H1 (cell line): ENCODE measurements at regions not wholly inside any gene's neighbourhood (a gene's known extent, or its start where the extent isn't known, plus 50 kb on each side); places are given as distances from the start of the nearest gene placed in this dataset.

Experiments
- CTCF ChIA-PET: fragments of 300-600 bp; sonication (Branson Sonifier 250); formaldehyde crosslinking; loops from one replicate; lab custom pipeline; 2021; ENCODE audit not compliant: partially characterized antibody; lab: Charles Lee
- POLR2A ChIA-PET: fragments of 300-600 bp; sonication (Branson Sonifier 250); formaldehyde crosslinking; loops from one replicate; lab custom pipeline; 2021; ENCODE audit warnings: inconsistent platforms; ENCODE audit not compliant: partially characterized antibody; lab: Charles Lee
- DNase-seq, 2 experiments: peaks; one replicate each; pipeline versions ENCODE4 v3.0.0 to v3.0.0-alpha.2; 2010 to 2022; ENCODE audit warnings: low spot score in 2 of 2, low read depth in 1 of 2, mixed read lengths in 1 of 2
- FAIRE-seq: peaks from 2 replicates; lab custom pipeline; 2011; peaks lifted over from hg19 to GRCh38; lab: Jason Lieb, UNC
- H2AFZ ChIP-seq: 2 replicates; pipeline ENCODE4 v1.8.1; 2012; ENCODE audit warnings: low read length, inconsistent platforms
- H2AK5ac ChIP-seq: 2 replicates; pipeline ENCODE4 v1.6.1; 2013; ENCODE audit warnings: low read depth, low read length
- H2BK120ac ChIP-seq: replicated peaks from 2 replicates; pipeline ENCODE3; 2013; ENCODE audit warnings: low read depth, low read length, inconsistent platforms
- H2BK12ac ChIP-seq: 2 replicates; pipeline ENCODE4 v1.6.1; 2013; ENCODE audit warnings: low read depth, low read length
- H2BK15ac ChIP-seq: 2 replicates; pipeline ENCODE4 v1.6.1; 2013; ENCODE audit warnings: low read length
- H2BK20ac ChIP-seq: 2 replicates; pipeline ENCODE4 v1.6.1; 2013; ENCODE audit warnings: low read length
- H2BK5ac ChIP-seq: 2 replicates; pipeline ENCODE4 v1.6.1; 2013; ENCODE audit warnings: low read depth, low read length
- H3K14ac ChIP-seq: 2 replicates; pipeline ENCODE4 v1.6.1; 2013; ENCODE audit warnings: inconsistent platforms; ENCODE audit not compliant: insufficient read length
- H3K18ac ChIP-seq: 2 replicates; pipeline ENCODE4 v1.6.1; 2013; ENCODE audit warnings: low read length; ENCODE audit errors: extremely low read depth
- H3K23ac ChIP-seq: 2 replicates; pipeline ENCODE4 v1.6.1; 2013; ENCODE audit warnings: inconsistent platforms; ENCODE audit not compliant: insufficient read length
- H3K23me2 ChIP-seq: 2 replicates; pipeline ENCODE4 v1.6.1; 2013; ENCODE audit warnings: low read depth, low read length
- H3K27ac ChIP-seq: 2 replicates; pipeline ENCODE4 v1.6.1; 2011; ENCODE audit warnings: low read depth, low read length, inconsistent platforms
- H3K27me3 ChIP-seq, 4 experiments: replicated peaks in 1 of 4; 1 replicate in 1 of 4; 2 replicates in 3 of 4; pipeline versions ENCODE4 v1.6.1 to v1.8.1; 2011 to 2013; ENCODE audit warnings: low read length in 3 of 4, mild to moderate bottlenecking in 3 of 4, inconsistent platforms in 2 of 4, mixed read lengths in 2 of 4, moderate library complexity in 1 of 4; ENCODE audit not compliant: control insufficient read depth in 3 of 4, insufficient read depth in 3 of 4; ENCODE audit errors: extremely low read depth in 1 of 4
- H3K36me3 ChIP-seq, 4 experiments: 2 replicates each; pipeline versions ENCODE4 v1.6.1 to v1.8.1; 2011 to 2013; ENCODE audit warnings: mild to moderate bottlenecking in 4 of 4, low read length in 3 of 4, moderate library complexity in 2 of 4, control low read depth in 1 of 4, inconsistent platforms in 1 of 4; ENCODE audit not compliant: insufficient read depth in 4 of 4, control insufficient read depth in 2 of 4
- H3K4ac ChIP-seq: replicated peaks from 2 replicates; pipeline ENCODE3; 2013; ENCODE audit warnings: low read length, low read depth, mixed read lengths, inconsistent platforms; ENCODE audit not compliant: insufficient read length
- H3K4me1 ChIP-seq, 4 experiments: replicated peaks in 1 of 4; 1 replicate in 1 of 4; 2 replicates in 3 of 4; pipeline versions ENCODE4 v1.6.1 to v1.8.1; 2011 to 2013; ENCODE audit warnings: low read length in 3 of 4, inconsistent platforms in 2 of 4, mixed read lengths in 1 of 4; ENCODE audit not compliant: insufficient read depth in 4 of 4, control insufficient read depth in 3 of 4
- H3K4me2 ChIP-seq, 2 experiments: 2 replicates each; pipeline versions ENCODE4 v1.6.1 to v1.8.1; 2011 to 2013; ENCODE audit warnings: low read depth in 2 of 2, low read length in 2 of 2, control low read depth in 1 of 2, inconsistent platforms in 1 of 2, mild to moderate bottlenecking in 1 of 2; ENCODE audit not compliant: insufficient read depth in 1 of 2
- H3K4me3 ChIP-seq, 4 experiments: fragments of 200-600, 300-600 bp in 1 of 4; sonication (generic), shearing (Covaris generic), sonication (Bioruptor Twin) in 1 of 4; 2 replicates each; pipeline versions ENCODE4 v1.5.1 to v1.8.1; 2011 to 2016; ENCODE audit warnings: low read length in 4 of 4, low read depth in 3 of 4, control low read depth in 2 of 4, inconsistent platforms in 2 of 4, mild to moderate bottlenecking in 2 of 4, mixed read lengths in 1 of 4, moderate library complexity in 1 of 4; ENCODE audit not compliant: insufficient read depth in 2 of 4; ENCODE audit errors: extremely low read depth in 1 of 4
- H3K56ac ChIP-seq: replicated peaks from 2 replicates; pipeline ENCODE3; 2013; ENCODE audit warnings: low read depth, mild to moderate bottlenecking, mixed read lengths, low read length, inconsistent platforms; ENCODE audit not compliant: insufficient read length
- H3K79me1 ChIP-seq: 2 replicates; pipeline ENCODE4 v1.6.1; 2013; ENCODE audit warnings: low read depth, low read length, control low read depth
- H3K79me2 ChIP-seq, 2 experiments: 2 replicates each; pipeline versions ENCODE4 v1.6.1 to v1.8.1; 2012 to 2013; ENCODE audit warnings: low read length in 2 of 2, mild to moderate bottlenecking in 2 of 2, inconsistent platforms in 1 of 2; ENCODE audit not compliant: insufficient read depth in 2 of 2, control insufficient read depth in 1 of 2
- H3K9ac ChIP-seq, 4 experiments: replicated peaks in 1 of 4; 1 replicate in 1 of 4; 2 replicates in 3 of 4; pipeline versions ENCODE4 v1.6.1 to v1.8.1; 2011 to 2013; ENCODE audit warnings: low read depth in 3 of 4, low read length in 3 of 4, control low read depth in 2 of 4, mild to moderate bottlenecking in 2 of 4, moderate library complexity in 2 of 4, inconsistent platforms in 1 of 4; ENCODE audit errors: extremely low read depth in 1 of 4
- H3K9me3 ChIP-seq, 2 experiments: 2 replicates each; pipeline versions ENCODE4 v1.6.1 to v1.8.1; 2012 to 2013; ENCODE audit warnings: mild to moderate bottlenecking in 2 of 2, moderate library complexity in 2 of 2, control low read depth in 1 of 2, inconsistent platforms in 1 of 2, low read depth in 1 of 2, low read length in 1 of 2, mixed read lengths in 1 of 2; ENCODE audit not compliant: insufficient read depth in 2 of 2
- H4K20me1 ChIP-seq, 2 experiments: replicated peaks in 1 of 2; 2 replicates each; pipeline versions ENCODE3 to v1.8.1; 2011 to 2013; ENCODE audit warnings: inconsistent platforms in 2 of 2, low read length in 2 of 2, mild to moderate bottlenecking in 1 of 2; ENCODE audit not compliant: insufficient read depth in 2 of 2, control insufficient read depth in 1 of 2
- H4K5ac ChIP-seq: 2 replicates; pipeline ENCODE4 v1.6.1; 2013; ENCODE audit warnings: low read length, low read depth, mixed read lengths, inconsistent platforms; ENCODE audit not compliant: insufficient read length
- H4K8ac ChIP-seq: 2 replicates; pipeline ENCODE4 v1.8.0; 2013; ENCODE audit warnings: mild to moderate bottlenecking, moderate library complexity, low read length, inconsistent platforms; ENCODE audit not compliant: insufficient read depth; ENCODE audit errors: extremely low read depth
- H4K91ac ChIP-seq: replicated peaks from 2 replicates; pipeline ENCODE3; 2013; ENCODE audit warnings: low read length, mixed read lengths, inconsistent platforms; ENCODE audit not compliant: insufficient read length
- EGR1 ChIP-seq: IDR thresholded peaks from 2 replicates; pipeline ENCODE4 v1.6.1; 2011; ENCODE audit warnings: low read depth, low read length, borderline replicate concordance
- HDAC2 ChIP-seq, 2 experiments: fragments of 300-600 bp in 1 of 2; sonication (generic) in 1 of 2; IDR thresholded peaks; 2 replicates each; pipeline ENCODE4 v1.6.1; 2011 to 2012; ENCODE audit warnings: low read depth in 2 of 2, low read length in 2 of 2, mild to moderate bottlenecking in 2 of 2, moderate library complexity in 2 of 2, borderline replicate concordance in 1 of 2, inconsistent platforms in 1 of 2
- HDAC6 ChIP-seq: IDR thresholded peaks from one replicate; pipeline ENCODE4 v1.7.1; 2012; ENCODE audit warnings: low read depth, mild to moderate bottlenecking, inconsistent platforms, low read length, moderate library complexity
- RAD21 ChIP-seq, 2 experiments: IDR thresholded peaks in 1 of 2; conservative IDR thresholded peaks in 1 of 2; 2 replicates each; pipeline ENCODE4 v1.6.1; 2011; ENCODE audit warnings: low read depth in 2 of 2, low read length in 2 of 2, improper control_type of control experiment in 1 of 2, inconsistent platforms in 1 of 2, mild to moderate bottlenecking in 1 of 2, moderate library complexity in 1 of 2
- WGBS, 2 experiments: shearing (Covaris generic) in 1 of 2; methylation state at CpG; one replicate each; pipeline versions ENCODE4 v1.1.6 to v1.1.7; 2013 to 2015; ENCODE audit warnings: low lambda C conversion rate in 2 of 2, mixed read lengths in 2 of 2, inconsistent platforms in 1 of 2, low coverage in 1 of 2, missing lambda C conversion rate in 1 of 2; ENCODE audit not compliant: insufficient replicate concordance in 2 of 2, insufficient coverage in 1 of 2, insufficient read length in 1 of 2; ENCODE audit errors: extremely low coverage in 1 of 2, missing lambda C conversion rate in 1 of 2; 5-methylcytosine and 5-hydroxymethylcytosine counted together

DNA sequence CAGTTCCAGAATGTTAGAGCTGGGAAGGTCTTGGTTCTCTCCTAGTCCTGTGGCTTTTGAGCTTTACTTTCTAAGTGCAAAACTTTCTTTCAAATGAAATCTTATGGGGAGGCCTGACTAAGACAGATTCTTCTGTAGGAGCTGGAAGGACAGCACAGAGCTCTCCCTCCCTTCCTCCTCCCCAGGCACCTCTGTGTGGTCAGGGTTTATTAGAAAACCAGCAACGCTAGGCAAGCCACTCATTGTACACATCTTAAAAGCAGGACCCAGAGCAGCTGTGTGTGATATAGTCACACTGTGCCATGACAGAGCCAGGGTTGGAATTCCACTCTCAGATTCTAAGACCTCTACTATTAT lies 241.1 kb upstream of the RAB4A start:
- peak overlapping the region; percentile 53; the same call in 1 of the 2 replicates for H2BK12ac ChIP-seq
- H2BK15ac ChIP-seq, result no peak overlapping the region; the same call in 1 of the 2 replicates
- peak overlapping the region; percentile 25 for H3K4ac ChIP-seq
- no peaks in the 10 kb centered on the region for H3K79me2 ChIP-seq
- TF ChIP-seq EGR1 (no peak), HDAC6 (no peak), RAD21 (IDR thresholded peaks at IDR 0.05 in 1 of 2, conservative IDR thresholded peaks at IDR 0.05 in 1 of 2; ENCODE audit: low read depth in 2 of 2, low read length in 2 of 2) (no peak), HDAC2 (IDR thresholded peaks at IDR 0.05; ENCODE audit: borderline replicate concordance in 1 of 2, low read depth in 2 of 2, low read length in 2 of 2) (no peak)
- DNase-seq (no peak), FAIRE-seq (no peak)
- no peaks in the 10 kb centered on the region for H3K36me3 ChIP-seq
- H3K4me1 ChIP-seq, result peaks cover 12 to 26% (median 21%) of the 10 kb centered on the region in 4 experiments
- H3K9me3 ChIP-seq, result no peaks in the 10 kb centered on the region
- no peak overlapping the region for H3K4me3 ChIP-seq
- peaks cover 4% of the 10 kb centered on the region; the same call in 1 of the 2 replicates for H3K23me2 ChIP-seq
- no peak overlapping the region for H3K56ac ChIP-seq
- no peak overlapping the region for H3K23ac ChIP-seq
- H3K27ac ChIP-seq, result no peak overlapping the region
- H3K18ac ChIP-seq, result no peak overlapping the region
- peak overlapping the region; percentile 29 for H2BK120ac ChIP-seq
- POLR2A ChIA-PET, result no interaction called here
- H4K20me1 ChIP-seq, result no peaks in the 10 kb centered on the region
- no peak overlapping the region for H2BK5ac ChIP-seq
- H2BK20ac ChIP-seq, result no peak overlapping the region
- no peak overlapping the region for H3K9ac ChIP-seq
- no peak overlapping the region for H2AFZ ChIP-seq
- no peak overlapping the region for H3K14ac ChIP-seq
- CTCF ChIA-PET, result interaction anchor here (0.5 to 2.1 kb wide), 8 partner anchors 47 to 365 kb away, joined by 3 to 9 read pairs (median 3); no protein-coding TSS in a partner anchor
- no peak overlapping the region for H3K4me2 ChIP-seq
- peaks cover 0 to 6% (median 5%) of the 10 kb centered on the region in 4 experiments; a peak in 4 of 7 replicates for H3K27me3 ChIP-seq
- H3K79me1 ChIP-seq, result no peaks in the 10 kb centered on the region
- H4K91ac ChIP-seq, result peak overlapping the region; percentile 29
- no peak overlapping the region for H4K5ac ChIP-seq
- H4K8ac ChIP-seq, result no peak overlapping the region
- 92% methylated on average over 1 of the region's 1 CpG; no CpG with 5 or more reads in 1 of the 2 experiments for WGBS, 2 experiments
- no peak overlapping the region for H2AK5ac ChIP-seq
